Osteoblast (primary cell): ENCODE measurements at regions not wholly inside any gene's neighbourhood (a gene's known extent, or its start where the extent isn't known, plus 50 kb on each side); places are given as distances from the start of the nearest gene placed in this dataset.

Experiments used
- DNase-seq: peaks from one replicate; pipeline ENCODE4 v3.0.0; 2011; ENCODE audit warnings: low spot score, mixed read lengths; ENCODE audit not compliant: insufficient read length; ENCODE audit errors: missing footprints
- H2AFZ ChIP-seq: 2 replicates; pipeline ENCODE4 v1.6.0; 2011; ENCODE audit warnings: mild to moderate bottlenecking, low read length
- H3K27ac ChIP-seq: 2 replicates; pipeline ENCODE4 v1.5.1; 2011; ENCODE audit warnings: mild to moderate bottlenecking, low read depth, low read length, moderate library complexity
- H3K27me3 ChIP-seq: 2 replicates; pipeline ENCODE4 v1.6.0; 2012; ENCODE audit warnings: mild to moderate bottlenecking, control low read depth, inconsistent platforms, low read length, moderate library complexity; ENCODE audit not compliant: insufficient read depth
- H3K36me3 ChIP-seq: 2 replicates; pipeline ENCODE4 v1.5.1; 2011; ENCODE audit warnings: mild to moderate bottlenecking, low read length, control low read depth, moderate library complexity; ENCODE audit not compliant: insufficient read depth
- H3K4me1 ChIP-seq: 2 replicates; pipeline ENCODE4 v1.5.1; 2011; ENCODE audit warnings: mild to moderate bottlenecking, low read length, control low read depth, moderate library complexity; ENCODE audit not compliant: insufficient read depth
- H3K4me2 ChIP-seq: 2 replicates; pipeline ENCODE4 v1.6.0; 2011; ENCODE audit warnings: mild to moderate bottlenecking, low read length; ENCODE audit not compliant: insufficient read depth
- H3K4me3 ChIP-seq: fragments of 200-600 bp; sonication (generic); 3 replicates; pipeline ENCODE4 v1.5.1; 2012; ENCODE audit warnings: mild to moderate bottlenecking, low read length, inconsistent platforms; ENCODE audit not compliant: insufficient read depth
- H3K79me2 ChIP-seq: 2 replicates; pipeline ENCODE4 v1.6.0; 2012; ENCODE audit warnings: mild to moderate bottlenecking, low read length, control low read depth, inconsistent platforms; ENCODE audit not compliant: insufficient read depth
- H3K9me3 ChIP-seq: 2 replicates; pipeline ENCODE4 v1.5.1; 2011; ENCODE audit warnings: low read depth, low read length, control low read depth
- H4K20me1 ChIP-seq: 2 replicates; pipeline ENCODE4 v1.6.0; 2012; ENCODE audit warnings: mild to moderate bottlenecking, low read length, control low read depth; ENCODE audit not compliant: insufficient read depth
- CTCF ChIP-seq: IDR thresholded peaks from 2 replicates; pipeline ENCODE4 v1.5.1; 2011; ENCODE audit warnings: mild to moderate bottlenecking, low read depth, low read length, moderate library complexity; ENCODE audit errors: extremely low read depth

GRCh38 chr7:120164-120991, 72.0 kb upstream of the FAM20C start:
- Histone ChIP-seq H4K20me1 (no peaks in the 10 kb centered on the region), H3K4me2 (no peak overlapping the region), H3K79me2 (no peaks in the 10 kb centered on the region), H3K36me3 (no peaks in the 10 kb centered on the region), H3K4me3 (no peak overlapping the region), H2AFZ (no peak overlapping the region), H3K4me1 (peaks cover 5% of the 10 kb centered on the region), H3K9me3 (no peaks in the 10 kb centered on the region), H3K27me3 (no peaks in the 10 kb centered on the region), H3K27ac (no peak overlapping the region)
- DNase-seq = no peak
- TF ChIP-seq CTCF = no peak

GRCh38 chr7:121002-121785, 71.2 kb upstream of the FAM20C start:
- Histone ChIP-seq H3K27me3 (no peaks in the 10 kb centered on the region), H3K4me3 (no peak overlapping the region), H3K4me2 (peak overlapping the region; percentile 34), H3K79me2 (no peaks in the 10 kb centered on the region), H3K36me3 (no peaks in the 10 kb centered on the region), H4K20me1 (no peaks in the 10 kb centered on the region), H3K27ac (no peak overlapping the region), H3K9me3 (no peaks in the 10 kb centered on the region), H3K4me1 (no peaks in the 10 kb centered on the region), H2AFZ (peak overlapping the region; percentile 44)
- TF ChIP-seq CTCF = no peak
- DNase-seq = no peak

GRCh38 chr7:123237-123636, 69.1 kb upstream of the FAM20C start:
- Histone ChIP-seq H4K20me1 (no peaks in the 10 kb centered on the region), H3K9me3 (no peaks in the 10 kb centered on the region), H3K4me2 (no peak overlapping the region), H3K79me2 (no peaks in the 10 kb centered on the region), H3K4me3 (no peak overlapping the region), H3K27ac (no peak overlapping the region), H2AFZ (no peak overlapping the region), H3K27me3 (no peaks in the 10 kb centered on the region), H3K36me3 (no peaks in the 10 kb centered on the region), H3K4me1 (no peaks in the 10 kb centered on the region)
- no peak for DNase-seq
- TF ChIP-seq CTCF = no peak
